GM06990 (cell line): ENCODE measurements at regions not wholly inside any gene's neighbourhood (a gene's known extent, or its start where the extent isn't known, plus 50 kb on each side); places are given as distances from the start of the nearest gene placed in this dataset.

Experiments
- DNase-seq: peaks from one replicate; pipeline ENCODE4 v3.0.0-alpha.2; 2011; ENCODE audit not compliant: insufficient read length; ENCODE audit errors: extremely low read depth
- H3K27me3 ChIP-seq: replicated peaks from 2 replicates; pipeline ENCODE4 v1.6.0; 2011; ENCODE audit warnings: low read length; ENCODE audit not compliant: control insufficient read depth, insufficient read depth
- H3K36me3 ChIP-seq: 2 replicates; pipeline ENCODE4 v1.5.1; 2011; ENCODE audit warnings: low read length; ENCODE audit not compliant: control insufficient read depth, insufficient read depth
- H3K4me3 ChIP-seq: replicated peaks from 2 replicates; pipeline ENCODE4 v1.5.1; 2011; ENCODE audit warnings: low read depth, mild to moderate bottlenecking, control low read depth, low read length
- CTCF ChIP-seq: IDR thresholded peaks from 2 replicates; pipeline ENCODE4 v1.5.1; 2011; ENCODE audit warnings: low read length, control low read depth, mild to moderate bottlenecking, inconsistent platforms; ENCODE audit not compliant: insufficient read depth, poor library complexity, severe bottlenecking

DNA sequence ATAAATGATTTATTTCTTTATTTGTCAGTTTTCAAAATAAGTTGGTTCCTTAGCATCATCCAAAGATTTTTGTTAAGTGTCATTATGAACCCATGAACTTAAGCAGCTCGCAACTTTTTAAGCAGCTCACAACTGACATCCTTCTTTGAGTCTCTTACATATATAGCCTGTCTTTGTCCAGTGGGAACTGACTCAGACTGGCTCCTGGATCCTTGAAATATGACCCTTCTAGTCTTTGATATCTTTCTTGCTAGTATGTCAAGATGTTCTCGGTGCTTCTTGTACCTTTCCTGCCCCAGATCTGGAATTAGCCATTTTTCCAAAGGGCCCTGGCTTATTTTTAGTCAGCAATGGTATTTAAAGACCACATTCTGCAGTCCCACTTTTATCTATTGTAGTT is 53.9 kb upstream of the ARID5B start:
- no peak for TF ChIP-seq CTCF
- no peak overlapping the region for H3K4me3 ChIP-seq
- H3K36me3 ChIP-seq, result no peaks in the 10 kb centered on the region
- DNase-seq, result no peak
- no peaks in the 10 kb centered on the region for H3K27me3 ChIP-seq

DNA sequence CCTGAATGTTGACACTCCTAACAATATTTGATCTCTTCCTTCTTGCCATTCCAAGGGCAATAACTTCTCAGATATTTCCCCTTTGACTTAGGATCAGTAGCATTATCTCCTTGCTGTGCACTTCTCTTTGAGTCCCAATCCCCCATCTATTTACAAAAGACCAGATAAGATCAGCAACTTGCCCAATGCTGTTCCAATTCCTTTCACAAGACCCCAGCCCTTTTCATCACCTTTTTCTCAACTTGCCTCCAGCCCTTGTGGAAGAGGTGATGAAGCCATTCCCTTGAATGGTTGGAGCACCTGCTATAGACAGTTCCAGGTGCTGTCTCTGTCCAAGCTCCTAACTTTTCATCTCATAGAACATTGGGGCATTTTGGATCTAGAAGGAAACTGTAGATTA is 51.1 kb upstream of the ARID5B start:
- TF ChIP-seq CTCF, result no peak
- H3K4me3 ChIP-seq, result no peak overlapping the region
- H3K27me3 ChIP-seq, result no peaks in the 10 kb centered on the region
- DNase-seq, result no peak
- H3K36me3 ChIP-seq, result no peaks in the 10 kb centered on the region
